Activated CD8-positive, alpha-beta T cell treated with anti-CD3 and anti-CD28 coated beads for 36 hours (primary cell): ENCODE measurements at regions not wholly inside any gene's neighbourhood (a gene's known extent, or its start where the extent isn't known, plus 50 kb on each side); places are given as distances from the start of the nearest gene placed in this dataset.
"Not testable (repeated sequence)": the region's sequence is repeated elsewhere in the genome, so short reads cannot be mapped to it uniquely, and the experiment has no call there.

ENCODE experiments used
- ATAC-seq: fragments of 200-7000 bp; cut with Tn5 transposase; one replicate; pipeline ENCODE4 v1.10.0; 2021; ENCODE audit warnings: mild to moderate bottlenecking, moderate library complexity
- CTCF ChIA-PET: fragments of 350-600 bp; sonication (Branson Sonifier 250); formaldehyde crosslinking; loops from one replicate; lab custom pipeline; 2021; ENCODE audit warnings: antibody characterized with exemption; lab: Charles Lee
- POLR2A ChIA-PET: fragments of 350-600 bp; sonication (Branson Sonifier 250); formaldehyde crosslinking; loops from one replicate; lab custom pipeline; 2021; ENCODE audit warnings: antibody characterized with exemption; lab: Charles Lee
- DNase-seq: peaks from one replicate; pipeline ENCODE4 v3.0.0-alpha.2; 2020
- H3K27ac Mint-ChIP-seq: one replicate; pipeline ENCODE4 v1.8.0; 2021; ENCODE audit warnings: mild to moderate bottlenecking, mixed read lengths
- H3K27me3 Mint-ChIP-seq: one replicate; pipeline ENCODE4 v1.8.0; 2021; ENCODE audit warnings: mixed read lengths
- H3K36me3 Mint-ChIP-seq: one replicate; pipeline ENCODE4 v1.8.0; 2021; ENCODE audit warnings: low read depth, mixed read lengths
- H3K4me1 Mint-ChIP-seq: one replicate; pipeline ENCODE4 v1.8.0; 2021; ENCODE audit warnings: low read depth, mixed read lengths
- H3K4me3 Mint-ChIP-seq: one replicate; pipeline ENCODE4 v1.8.0; 2021; ENCODE audit warnings: mild to moderate bottlenecking, moderate library complexity, mixed read lengths
- H3K9me3 Mint-ChIP-seq: one replicate; pipeline ENCODE4 v1.8.0; 2021; ENCODE audit warnings: mixed read lengths
- intact Hi-C: fragments of 100-400 bp; cut with micrococcal nuclease; formaldehyde crosslinking; loops from one replicate; pipeline ENCODE4 v1.10.0; 2022
- TF ChIP-seq, protein P1 (sequence below): fragments of 200-600 bp; IDR thresholded peaks from one replicate; pipeline ENCODE4 v1.8.0; 2022; ENCODE audit warnings: antibody characterized with exemption, mild to moderate bottlenecking

DNA sequence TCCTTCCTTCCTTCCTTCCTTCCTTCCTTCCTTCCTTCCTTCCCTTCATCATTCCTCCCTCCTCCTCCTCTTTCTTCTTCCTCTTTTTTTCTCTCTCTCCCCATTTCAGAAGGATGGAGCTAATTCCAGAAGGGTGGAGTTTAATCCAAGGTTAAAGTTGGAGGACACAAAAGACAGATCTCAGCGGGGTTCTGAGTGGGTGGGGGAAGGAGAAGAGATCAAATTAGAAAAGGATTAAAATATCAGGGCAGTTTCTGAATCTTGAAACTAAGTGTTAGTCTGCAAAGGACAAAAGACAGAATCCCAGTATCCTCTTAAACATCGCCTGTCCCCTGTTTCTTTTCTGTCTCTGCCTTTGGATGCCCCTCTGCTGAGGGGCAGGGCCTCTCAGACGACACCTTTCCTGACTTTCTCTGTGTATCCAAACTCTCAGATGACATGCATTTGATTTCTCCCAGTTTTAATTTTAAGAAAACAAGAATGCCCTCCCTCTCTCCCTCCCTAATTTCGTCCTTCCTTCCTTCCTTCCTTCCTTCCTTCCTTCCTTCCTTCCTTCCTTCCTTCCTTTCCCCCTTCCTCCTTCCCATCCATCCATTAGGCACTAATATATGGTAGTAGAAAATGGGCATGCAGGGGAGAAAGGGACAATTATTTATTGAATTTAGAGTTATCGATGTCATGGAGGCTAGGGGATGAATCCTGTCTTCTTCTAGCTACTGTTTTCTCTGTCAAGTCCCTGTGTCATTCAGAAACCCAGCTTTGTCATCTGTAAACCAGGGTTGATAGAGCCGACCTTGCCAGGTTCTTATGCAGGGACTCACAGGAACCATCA, 269.1 kb downstream of the VRK1 start:
- intact Hi-C loops, result no loop called here
- Mint-ChIP-seq H3K4me1 (no peaks in the 10 kb centered on the region), H3K27ac (no peak overlapping the region), H3K36me3 (no peaks in the 10 kb centered on the region), H3K4me3 (no peak overlapping the region), H3K9me3 (no peaks in the 10 kb centered on the region), H3K27me3 (no peaks in the 10 kb centered on the region)
- DNase-seq (no peak), ATAC-seq (no peak)
- ChIA-PET CTCF (no interaction called here), POLR2A (interaction anchor here (0.7 kb wide), 1 partner anchor 65 kb away, joined by 3 read pairs; no protein-coding TSS in a partner anchor)
- TF ChIP-seq, protein P1, sequence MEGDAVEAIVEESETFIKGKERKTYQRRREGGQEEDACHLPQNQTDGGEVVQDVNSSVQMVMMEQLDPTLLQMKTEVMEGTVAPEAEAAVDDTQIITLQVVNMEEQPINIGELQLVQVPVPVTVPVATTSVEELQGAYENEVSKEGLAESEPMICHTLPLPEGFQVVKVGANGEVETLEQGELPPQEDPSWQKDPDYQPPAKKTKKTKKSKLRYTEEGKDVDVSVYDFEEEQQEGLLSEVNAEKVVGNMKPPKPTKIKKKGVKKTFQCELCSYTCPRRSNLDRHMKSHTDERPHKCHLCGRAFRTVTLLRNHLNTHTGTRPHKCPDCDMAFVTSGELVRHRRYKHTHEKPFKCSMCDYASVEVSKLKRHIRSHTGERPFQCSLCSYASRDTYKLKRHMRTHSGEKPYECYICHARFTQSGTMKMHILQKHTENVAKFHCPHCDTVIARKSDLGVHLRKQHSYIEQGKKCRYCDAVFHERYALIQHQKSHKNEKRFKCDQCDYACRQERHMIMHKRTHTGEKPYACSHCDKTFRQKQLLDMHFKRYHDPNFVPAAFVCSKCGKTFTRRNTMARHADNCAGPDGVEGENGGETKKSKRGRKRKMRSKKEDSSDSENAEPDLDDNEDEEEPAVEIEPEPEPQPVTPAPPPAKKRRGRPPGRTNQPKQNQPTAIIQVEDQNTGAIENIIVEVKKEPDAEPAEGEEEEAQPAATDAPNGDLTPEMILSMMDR, result no peak

DNA sequence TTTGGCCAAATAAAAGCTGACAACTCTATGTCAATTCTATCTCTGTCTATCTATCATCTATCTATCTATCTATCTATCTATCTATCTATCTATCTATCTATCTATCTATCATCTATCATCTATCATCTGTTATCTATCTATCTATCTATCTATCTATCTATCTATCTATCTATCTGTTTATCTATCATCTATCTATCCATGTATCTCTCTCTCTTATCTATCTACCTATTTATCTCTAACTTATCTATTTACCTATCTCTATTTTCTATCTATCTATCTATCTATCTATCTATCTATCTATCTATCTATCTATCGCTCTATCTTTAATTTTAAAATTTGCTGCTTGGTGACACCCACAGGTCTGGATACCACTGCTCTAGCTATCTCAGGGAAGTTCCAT, 271.1 kb downstream of the VRK1 start:
- ATAC-seq, DNase-seq, H3K36me3 Mint-ChIP-seq, CTCF ChIA-PET, H3K27me3 Mint-ChIP-seq, H3K9me3 Mint-ChIP-seq, H3K27ac Mint-ChIP-seq, intact Hi-C loops, H3K4me1 Mint-ChIP-seq, H3K4me3 Mint-ChIP-seq: not testable (repeated sequence)
- POLR2A ChIA-PET, result interaction anchor here (0.6 kb wide), 1 partner anchor 23 kb away, joined by 3 read pairs; no protein-coding TSS in a partner anchor

DNA sequence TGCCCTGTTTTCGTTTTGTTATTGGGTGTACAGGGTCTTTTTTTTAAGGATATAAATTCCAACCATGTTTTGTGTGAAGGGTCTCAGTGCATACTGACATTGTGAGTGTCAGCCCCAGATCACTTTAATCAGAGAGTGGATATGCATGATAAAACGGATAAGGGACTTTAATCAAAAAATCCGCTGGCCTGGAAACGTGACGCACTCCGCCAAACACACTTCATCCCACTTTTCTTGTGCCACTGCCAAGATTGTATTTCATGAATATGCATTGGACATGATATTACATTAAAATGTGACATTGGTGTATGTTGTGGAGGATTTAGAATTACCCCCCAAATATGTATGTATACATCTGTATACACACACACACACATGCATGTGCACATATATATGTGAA, 273.1 kb downstream of the VRK1 start:
- H3K4me3 Mint-ChIP-seq, result no peak overlapping the region
- H3K27ac Mint-ChIP-seq, result no peak overlapping the region
- intact Hi-C loops, result no loop called here
- TF ChIP-seq, protein P1, result no peak
- H3K27me3 Mint-ChIP-seq, result no peaks in the 10 kb centered on the region
- H3K36me3 Mint-ChIP-seq, result no peaks in the 10 kb centered on the region
- ChIA-PET CTCF (no interaction called here), POLR2A (no interaction called here)
- H3K4me1 Mint-ChIP-seq, result peaks cover 7% of the 10 kb centered on the region
- DNase-seq, result no peak
- ATAC-seq, result no peak
- H3K9me3 Mint-ChIP-seq, result no peaks in the 10 kb centered on the region

DNA sequence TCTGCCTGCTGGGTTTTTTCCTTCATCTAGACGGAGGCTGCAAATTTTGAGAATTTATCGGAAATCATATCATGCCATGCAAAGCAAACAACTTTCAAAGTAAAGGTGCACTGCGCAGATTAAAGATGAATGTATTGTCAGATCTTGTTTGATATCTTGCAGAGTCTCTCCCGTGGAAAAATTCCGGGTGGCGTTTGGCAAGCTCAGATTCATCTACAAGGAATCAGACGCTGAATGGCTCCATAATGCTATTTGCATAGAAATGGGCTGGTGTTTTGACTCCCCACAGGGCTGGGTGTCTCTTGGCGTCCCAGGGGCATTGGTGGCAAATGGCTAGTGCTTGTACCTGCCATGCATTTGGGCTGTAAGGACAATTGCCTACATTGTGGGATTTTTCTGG, 274.0 kb downstream of the VRK1 start:
- ChIA-PET POLR2A (interaction anchor here (0.6 kb wide), 1 partner anchor 62 kb away, joined by 3 read pairs; no protein-coding TSS in a partner anchor), CTCF (no interaction called here)
- H3K27ac Mint-ChIP-seq, result no peak overlapping the region
- H3K36me3 Mint-ChIP-seq, result no peaks in the 10 kb centered on the region
- intact Hi-C loops, result no loop called here
- no peaks in the 10 kb centered on the region for H3K9me3 Mint-ChIP-seq
- no peak for DNase-seq
- TF ChIP-seq, protein P1, result no peak
- no peak overlapping the region for H3K4me3 Mint-ChIP-seq
- H3K27me3 Mint-ChIP-seq, result peaks cover 2% of the 10 kb centered on the region
- peaks cover 10% of the 10 kb centered on the region for H3K4me1 Mint-ChIP-seq
- ATAC-seq, result no peak

DNA sequence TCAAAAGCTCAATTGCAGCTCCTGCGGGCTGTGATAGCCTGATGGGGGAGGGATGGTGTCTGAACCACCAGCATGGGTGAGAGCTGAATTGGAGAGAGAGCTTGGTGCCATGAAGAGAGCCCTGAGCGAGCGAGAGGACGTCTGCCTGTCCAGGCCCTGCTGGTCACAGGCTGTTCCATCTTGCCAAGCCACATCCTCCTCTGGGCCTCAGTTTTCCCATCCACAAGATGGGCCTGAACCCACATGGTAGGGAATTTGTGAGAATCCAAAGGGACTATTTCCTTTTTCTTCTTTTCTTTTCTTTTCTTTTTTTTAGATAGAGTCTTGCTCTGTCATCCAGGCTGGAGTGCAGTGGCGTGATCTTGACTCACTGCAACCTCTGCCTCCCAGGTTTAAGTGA, 276.4 kb downstream of the VRK1 start:
- Mint-ChIP-seq H3K4me1 (peaks cover 20% of the 10 kb centered on the region), H3K27me3 (peaks cover 10% of the 10 kb centered on the region), H3K27ac (no peak overlapping the region), H3K36me3 (no peaks in the 10 kb centered on the region), H3K9me3 (no peaks in the 10 kb centered on the region), H3K4me3 (no peak overlapping the region)
- no peak for ATAC-seq
- intact Hi-C loops, result no loop called here
- DNase-seq, result no peak
- ChIA-PET CTCF (no interaction called here), POLR2A (no interaction called here)
- TF ChIP-seq, protein P1, result no peak
